ENCODE measurements at regions not wholly inside any gene's neighbourhood (a gene's known extent, or its start where the extent isn't known, plus 50 kb on each side); places are given as distances from the start of the nearest gene placed in this dataset.

DNA sequence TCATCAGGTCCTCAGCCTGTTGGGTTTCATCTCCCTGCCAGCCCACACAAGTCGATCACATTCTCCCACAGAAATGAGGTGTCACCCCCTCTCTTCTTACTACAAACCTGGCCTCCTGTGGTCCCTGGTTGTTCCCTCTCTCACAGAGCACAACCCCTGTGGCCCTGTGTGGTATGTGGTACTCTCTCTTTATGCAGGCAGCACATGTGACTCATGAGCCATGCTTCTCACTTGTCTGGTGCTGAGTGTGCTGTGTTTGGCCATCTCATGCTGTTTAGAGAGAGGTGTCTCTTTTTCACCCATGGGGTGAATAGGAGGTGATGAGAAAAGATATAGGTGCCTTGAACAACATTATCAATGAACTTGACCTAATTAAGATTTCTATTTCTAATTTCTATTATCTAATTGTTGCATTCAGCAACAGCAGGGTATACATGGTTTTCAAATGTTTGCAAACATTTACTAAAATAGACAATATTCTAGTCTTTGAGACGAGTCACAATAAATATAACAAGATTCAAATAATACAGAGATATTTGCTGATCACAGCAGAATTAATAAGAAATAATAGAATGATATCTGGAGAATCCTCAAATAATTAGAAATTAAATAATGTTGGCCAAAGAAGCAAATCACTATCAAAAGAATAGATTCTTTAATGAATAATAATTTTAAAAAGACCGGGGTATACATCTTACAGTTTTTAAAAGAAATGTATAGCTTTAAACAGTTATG is 633.8 kb upstream of the IGFBP3 start:
- H2AFZ ChIP-seq (ENCODE audit: control insufficient read depth, low read depth, low read length), result no peak overlapping the region
- no peaks in the 10 kb centered on the region for H4K20me1 ChIP-seq (ENCODE audit: control insufficient read depth, insufficient read depth)
- DNase-seq (ENCODE audit: low read depth, low spot score) (no peak), ATAC-seq (no peak), FAIRE-seq (no peak)
- H3K79me2 ChIP-seq (ENCODE audit: control insufficient read depth, insufficient read depth, low read length), result no peaks in the 10 kb centered on the region
- peak in 1 of 2 experiments; percentile 13; a peak in 1 of 4 replicates for TF ChIP-seq BHLHE40 (IDR thresholded peaks at IDR 0.05; ENCODE audit: borderline replicate concordance in 1 of 2, low read depth in 2 of 2, low read length in 1 of 2)
- TF ChIP-seq, protein P1, sequence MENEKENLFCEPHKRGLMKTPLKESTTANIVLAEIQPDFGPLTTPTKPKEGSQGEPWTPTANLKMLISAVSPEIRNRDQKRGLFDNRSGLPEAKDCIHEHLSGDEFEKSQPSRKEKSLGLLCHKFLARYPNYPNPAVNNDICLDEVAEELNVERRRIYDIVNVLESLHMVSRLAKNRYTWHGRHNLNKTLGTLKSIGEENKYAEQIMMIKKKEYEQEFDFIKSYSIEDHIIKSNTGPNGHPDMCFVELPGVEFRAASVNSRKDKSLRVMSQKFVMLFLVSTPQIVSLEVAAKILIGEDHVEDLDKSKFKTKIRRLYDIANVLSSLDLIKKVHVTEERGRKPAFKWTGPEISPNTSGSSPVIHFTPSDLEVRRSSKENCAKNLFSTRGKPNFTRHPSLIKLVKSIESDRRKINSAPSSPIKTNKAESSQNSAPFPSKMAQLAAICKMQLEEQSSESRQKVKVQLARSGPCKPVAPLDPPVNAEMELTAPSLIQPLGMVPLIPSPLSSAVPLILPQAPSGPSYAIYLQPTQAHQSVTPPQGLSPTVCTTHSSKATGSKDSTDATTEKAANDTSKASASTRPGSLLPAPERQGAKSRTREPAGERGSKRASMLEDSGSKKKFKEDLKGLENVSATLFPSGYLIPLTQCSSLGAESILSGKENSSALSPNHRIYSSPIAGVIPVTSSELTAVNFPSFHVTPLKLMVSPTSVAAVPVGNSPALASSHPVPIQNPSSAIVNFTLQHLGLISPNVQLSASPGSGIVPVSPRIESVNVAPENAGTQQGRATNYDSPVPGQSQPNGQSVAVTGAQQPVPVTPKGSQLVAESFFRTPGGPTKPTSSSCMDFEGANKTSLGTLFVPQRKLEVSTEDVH (IDR thresholded peaks at IDR 0.05; ENCODE audit: low read depth, partially characterized antibody), result no peak
- no peak overlapping the region for H3K9ac ChIP-seq (ENCODE audit: control insufficient read depth, insufficient read depth, low read length)
- no peaks in the 10 kb centered on the region for H3K36me3 ChIP-seq (ENCODE audit: control insufficient read depth in 2 of 2, insufficient read depth in 2 of 2, low read length in 1 of 2)
- H3K4me2 ChIP-seq (ENCODE audit: control insufficient read depth, insufficient read depth), result no peak overlapping the region
- no TSS peak for BruUV-seq (replicated peaks)
- H3K27ac ChIP-seq (ENCODE audit: control insufficient read depth, insufficient read depth), result no peak overlapping the region
- 0% methylated on average over 3 of the region's 3 CpGs for WGBS (ENCODE audit: insufficient coverage, insufficient replicate concordance, low lambda C conversion rate, missing lambda C conversion rate)
- ChIA-PET CTCF (interaction anchor here (0.6 to 0.7 kb wide), 2 partner anchors 30 to 45 kb away, joined by 3 read pairs; no protein-coding TSS in a partner anchor), POLR2A (no interaction called here), SMC1A (ENCODE audit: uncharacterized antibody, unreplicated experiment) (no interaction called here), RAD21 (ENCODE audit: unreplicated experiment) (no interaction called here)
- H3K4me1 ChIP-seq (ENCODE audit: control insufficient read depth, insufficient read depth, low read length), result no peaks in the 10 kb centered on the region
- intact Hi-C loops (cut with micrococcal nuclease; ENCODE audit: unreplicated experiment) (no loop called here), in situ Hi-C loops (cut with MboI) (no loop called here)
- H3K4me3 ChIP-seq, result no peak overlapping the region
- H3K27me3 ChIP-seq (replicated peaks in 1 of 2; ENCODE audit: control insufficient read depth in 2 of 2, insufficient read depth in 2 of 2, low read length in 1 of 2), result no peaks in the 10 kb centered on the region
- H3K9me3 ChIP-seq (replicated peaks; ENCODE audit: control insufficient read depth, insufficient read depth, low read length), result no peaks in the 10 kb centered on the region

DNA sequence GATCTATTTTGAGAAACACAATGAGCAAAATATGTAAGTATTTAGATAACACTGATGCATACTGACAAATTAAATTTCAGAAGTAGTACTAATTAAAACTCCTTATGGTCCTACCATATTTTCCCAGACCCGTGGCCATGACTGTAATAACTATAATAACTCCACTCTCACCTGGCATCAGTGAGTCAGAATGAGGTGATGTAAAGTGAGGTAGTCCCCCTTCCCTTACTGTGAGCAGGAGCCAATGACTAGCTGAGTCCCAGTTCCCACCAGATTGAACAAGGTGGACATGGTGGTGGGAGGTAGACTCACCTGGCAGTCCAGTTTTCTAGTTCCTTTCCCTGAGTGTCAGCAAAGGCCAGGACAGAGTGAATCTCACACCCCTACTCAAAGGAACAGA is 630.5 kb upstream of the IGFBP3 start:
- ATAC-seq, result no peak
- POLR2A ChIA-PET, result no interaction called here

More for the DNA sequence above, 630.5 kb upstream of the IGFBP3 start:
- no peaks in the 10 kb centered on the region for H4K20me1 ChIP-seq (ENCODE audit: control insufficient read depth, insufficient read depth)
- ChIA-PET RAD21 (ENCODE audit: unreplicated experiment) (no interaction called here), SMC1A (ENCODE audit: uncharacterized antibody, unreplicated experiment) (no interaction called here), CTCF (no interaction called here)
- H2AFZ ChIP-seq (ENCODE audit: control insufficient read depth, low read depth, low read length), result no peak overlapping the region
- TF ChIP-seq NRF1 (conservative IDR thresholded peaks at IDR 0.05; ENCODE audit: low read depth, low read length) (no peak), DPF2 (IDR thresholded peaks at IDR 0.05) (no peak), KAT2A (conservative IDR thresholded peaks at IDR 0.05; ENCODE audit: control insufficient read depth, low read depth, low read length) (no peak), GABPA (IDR thresholded peaks at IDR 0.05; ENCODE audit: low read depth) (no peak), SREBF1 (IDR thresholded peaks at IDR 0.05; ENCODE audit: low read length) (no peak), SUZ12 (IDR thresholded peaks at IDR 0.05; ENCODE audit: unreplicated experiment) (no peak), RAD51 (IDR thresholded peaks at IDR 0.05) (no peak), TARDBP (IDR thresholded peaks at IDR 0.05; ENCODE audit: borderline replicate concordance) (no peak)
- no peaks in the 10 kb centered on the region for H3K4me1 ChIP-seq (ENCODE audit: control insufficient read depth, insufficient read depth, low read length)
- H3K4me2 ChIP-seq (ENCODE audit: control insufficient read depth, insufficient read depth), result no peak overlapping the region
- no peaks in the 10 kb centered on the region for H3K79me2 ChIP-seq (ENCODE audit: control insufficient read depth, insufficient read depth, low read length)
- FAIRE-seq (no peak), DNase-seq (ENCODE audit: low read depth, low spot score) (no peak)
- WGBS (ENCODE audit: insufficient coverage, insufficient replicate concordance, low lambda C conversion rate, missing lambda C conversion rate), result 0% methylated on average over 1 of the region's 1 CpG
- no peaks in the 10 kb centered on the region for H3K9me3 ChIP-seq (replicated peaks; ENCODE audit: control insufficient read depth, insufficient read depth, low read length)
- H3K27me3 ChIP-seq (replicated peaks in 1 of 2; ENCODE audit: control insufficient read depth in 2 of 2, insufficient read depth in 2 of 2, low read length in 1 of 2), result no peaks in the 10 kb centered on the region
- no peak overlapping the region for H3K27ac ChIP-seq (ENCODE audit: control insufficient read depth, insufficient read depth)
- H3K4me3 ChIP-seq, result no peak overlapping the region
- in situ Hi-C loops (cut with MboI) (no loop called here), intact Hi-C loops (cut with micrococcal nuclease; ENCODE audit: unreplicated experiment) (no loop called here)
- no peak overlapping the region for H3K9ac ChIP-seq (ENCODE audit: control insufficient read depth, insufficient read depth, low read length)
- no peaks in the 10 kb centered on the region for H3K36me3 ChIP-seq (ENCODE audit: control insufficient read depth in 2 of 2, insufficient read depth in 2 of 2, low read length in 1 of 2)
- no TSS peak for BruUV-seq (replicated peaks)
